ENCODE measurements at regions not wholly inside any gene's neighbourhood (a gene's known extent, or its start where the extent isn't known, plus 50 kb on each side); places are given as distances from the start of the nearest gene placed in this dataset.

GRCh38 chr1:221439008-221439746, 302.7 kb downstream of the DUSP10 start:
- no peak for DNase-seq

GRCh38 chr1:221439747-221440501, 302.0 kb downstream of the DUSP10 start:
- DNase-seq, result no peak

GRCh38 chr1:221440658-221441057, 301.2 kb downstream of the DUSP10 start:
- no peak for DNase-seq

- no peak for DNase-seq
Measured at GRCh38 chr1:221442056-221442455, 299.8 kb downstream of the DUSP10 start.

GRCh38 chr1:221444346-221444745, 297.5 kb downstream of the DUSP10 start:
- DNase-seq, result no peak

- DNase-seq, result no peak
Measured at GRCh38 chr1:221448585-221449175, 293.2 kb downstream of the DUSP10 start.

DNA sequence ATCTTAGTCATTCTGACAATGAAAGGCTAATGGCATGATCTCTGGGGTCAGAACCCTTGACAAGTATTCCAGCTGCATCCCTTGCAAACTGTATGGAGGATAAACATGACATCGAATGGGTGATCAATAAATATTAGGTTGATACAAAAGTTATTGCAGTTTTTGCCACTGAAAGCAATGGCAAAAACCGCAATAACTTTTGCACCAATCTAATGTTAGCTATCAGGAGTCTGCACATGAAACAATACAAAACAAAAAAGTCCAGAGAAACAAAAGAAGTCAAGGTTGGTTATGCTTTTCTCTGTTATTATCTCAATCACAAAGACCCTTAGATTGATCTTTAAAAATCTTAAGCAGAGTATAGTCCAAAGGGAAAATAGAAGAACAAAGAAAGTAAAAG, 292.7 kb downstream of the DUSP10 start:
- DNase-seq, result no peak

GRCh38 chr1:221449801-221450470, 292.0 kb downstream of the DUSP10 start:
- DNase-seq, result no peak

DNA sequence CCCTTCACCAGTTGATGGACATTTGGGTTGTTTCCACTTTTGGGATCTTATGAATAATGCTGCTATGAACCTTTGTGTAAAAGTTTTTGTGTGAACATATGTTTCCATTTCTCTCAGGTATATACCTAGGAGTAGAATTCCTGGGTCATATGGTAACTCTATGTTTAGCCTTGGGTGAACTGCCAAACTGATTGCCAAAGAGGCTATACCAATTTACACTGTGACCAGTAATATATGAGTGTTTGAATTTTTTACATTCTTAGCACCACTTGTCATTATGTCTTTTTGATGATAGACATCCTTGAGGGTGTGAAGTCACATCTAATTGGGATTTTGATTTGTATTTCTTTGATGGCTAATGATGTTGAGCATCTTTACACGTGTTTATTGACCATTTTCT, 290.1 kb downstream of the DUSP10 start:
- DNase-seq, result no peak

DNA sequence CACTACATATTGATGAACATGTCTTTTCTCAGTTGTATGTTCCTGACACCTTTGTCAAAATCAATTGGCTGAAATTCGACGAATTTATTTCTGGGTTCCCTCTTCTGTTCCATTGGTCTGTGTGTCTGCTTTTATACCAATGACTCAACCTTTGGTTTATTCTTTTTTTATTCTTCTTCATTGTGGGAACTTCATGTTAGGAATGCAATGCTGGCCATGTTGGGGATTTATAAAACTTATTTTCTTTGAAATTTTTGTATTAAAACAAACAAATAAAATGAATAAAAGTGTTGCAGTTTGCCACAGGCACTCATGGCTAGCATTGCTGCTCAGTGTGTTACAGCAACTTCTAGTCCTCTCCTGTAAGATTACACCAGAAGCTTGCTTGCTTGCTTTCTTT, 287.8 kb downstream of the DUSP10 start:
- no peak for DNase-seq

GRCh38 chr1:221456918-221457317, 285.0 kb downstream of the DUSP10 start:
- DNase-seq, result no peak

GRCh38 chr1:221457685-221458446, 284.0 kb downstream of the DUSP10 start:
- DNase-seq, result no peak

DNA sequence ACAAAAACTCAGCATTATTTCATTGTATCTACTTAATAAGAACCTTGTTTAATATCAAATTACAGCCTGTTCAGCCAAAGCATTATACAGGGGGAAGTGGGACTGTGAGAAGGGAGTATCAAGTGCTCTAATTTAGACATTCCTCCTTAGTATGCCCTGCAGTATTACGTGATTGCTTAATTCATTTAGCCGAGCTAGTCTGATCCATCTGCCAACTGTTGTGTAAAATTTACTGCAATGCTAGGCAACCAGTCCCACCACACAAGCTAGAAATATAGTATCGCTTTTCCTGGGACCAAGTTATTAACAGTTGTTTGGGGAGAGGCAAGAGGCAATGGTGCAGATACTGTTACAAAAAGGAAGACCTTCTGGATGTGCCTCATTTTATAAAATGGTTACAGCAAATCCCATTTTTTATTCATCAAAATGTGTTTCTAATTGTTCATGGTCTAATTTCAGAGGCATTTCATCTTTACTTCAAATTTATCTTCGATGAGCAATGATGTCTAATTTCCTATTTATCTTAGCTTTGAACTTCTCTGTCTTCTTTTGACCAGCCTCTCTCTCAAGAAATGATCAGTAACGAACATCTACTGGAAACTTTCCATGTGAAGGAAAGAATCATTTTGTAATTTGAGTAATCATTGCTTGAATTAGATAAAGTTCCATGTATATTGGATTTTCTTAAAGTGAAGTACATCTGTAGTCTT, 283.3 kb downstream of the DUSP10 start:
- no peak for DNase-seq

GRCh38 chr1:221459558-221459957, 282.3 kb downstream of the DUSP10 start:
- DNase-seq, result no peak

- no peak for DNase-seq
Measured at GRCh38 chr1:221462345-221462744, 279.5 kb downstream of the DUSP10 start.

GRCh38 chr1:221468546-221468945, 273.3 kb downstream of the DUSP10 start:
- DNase-seq, result no peak

- no peak for DNase-seq
Measured at GRCh38 chr1:221469476-221469875, 272.4 kb downstream of the DUSP10 start.

- DNase-seq, result no peak
Measured at GRCh38 chr1:221470000-221470698, 271.7 kb downstream of the DUSP10 start.

DNA sequence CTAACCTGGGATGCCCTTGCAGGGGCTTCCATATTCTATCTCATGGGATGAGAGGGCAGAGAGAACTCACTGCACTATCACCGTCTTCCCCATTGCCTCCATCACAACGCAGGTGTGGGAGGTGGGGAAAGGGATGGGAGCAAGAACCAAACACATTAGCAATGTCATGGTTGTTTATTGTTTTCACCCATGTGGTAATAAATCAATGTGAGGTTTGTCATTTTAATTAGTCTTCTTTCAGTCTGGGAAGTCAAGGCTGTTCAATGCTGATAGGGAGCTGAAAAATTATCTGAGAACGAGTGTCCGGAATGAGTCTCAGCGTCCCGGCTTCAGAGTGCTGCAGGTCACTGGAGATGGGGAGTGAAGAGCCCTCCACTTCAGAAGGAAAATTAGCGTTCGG, 268.5 kb downstream of the DUSP10 start:
- no peak for DNase-seq

- no peak for DNase-seq
Measured at GRCh38 chr1:221477252-221477651, 264.6 kb downstream of the DUSP10 start.
